Stimulated activated CD4-positive, alpha-beta T cell treated with anti-CD3 and anti-CD28 coated beads, Interleukin-12 subunit alpha, Interleukin-12 subunit beta, amount 100 ng/mL, for 48 hours (primary cell): ENCODE measurements at regions not wholly inside any gene's neighbourhood (a gene's known extent, or its start where the extent isn't known, plus 50 kb on each side); places are given as distances from the start of the nearest gene placed in this dataset.

Experiments
- DNase-seq, 3 donors: peaks; one replicate each; pipeline ENCODE4 v3.0.0-alpha.2; 2020; ENCODE audit warnings: low read depth in 2 of 3, low spot score in 1 of 3

DNA sequence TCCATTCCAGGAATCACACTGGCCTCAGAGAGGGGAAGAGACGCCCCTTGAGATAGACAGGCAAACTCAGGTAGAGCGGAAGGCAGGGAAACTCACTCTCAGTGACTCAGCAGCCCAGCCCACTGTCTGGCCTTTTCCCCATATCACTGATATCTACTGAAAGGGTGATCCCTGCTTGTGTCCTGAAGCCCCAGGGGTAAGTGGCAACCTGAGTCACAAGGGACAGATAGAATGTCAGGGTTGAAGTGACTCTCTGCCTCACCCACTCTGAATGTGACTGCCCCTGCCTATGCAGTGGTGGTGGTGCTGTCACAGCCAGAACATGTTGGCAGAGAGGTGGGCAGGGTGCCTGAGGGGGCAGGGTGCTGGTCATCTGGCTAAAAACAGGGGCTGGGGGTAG, 157.5 kb upstream of the FGGY start:
- DNase-seq: no peak

DNA sequence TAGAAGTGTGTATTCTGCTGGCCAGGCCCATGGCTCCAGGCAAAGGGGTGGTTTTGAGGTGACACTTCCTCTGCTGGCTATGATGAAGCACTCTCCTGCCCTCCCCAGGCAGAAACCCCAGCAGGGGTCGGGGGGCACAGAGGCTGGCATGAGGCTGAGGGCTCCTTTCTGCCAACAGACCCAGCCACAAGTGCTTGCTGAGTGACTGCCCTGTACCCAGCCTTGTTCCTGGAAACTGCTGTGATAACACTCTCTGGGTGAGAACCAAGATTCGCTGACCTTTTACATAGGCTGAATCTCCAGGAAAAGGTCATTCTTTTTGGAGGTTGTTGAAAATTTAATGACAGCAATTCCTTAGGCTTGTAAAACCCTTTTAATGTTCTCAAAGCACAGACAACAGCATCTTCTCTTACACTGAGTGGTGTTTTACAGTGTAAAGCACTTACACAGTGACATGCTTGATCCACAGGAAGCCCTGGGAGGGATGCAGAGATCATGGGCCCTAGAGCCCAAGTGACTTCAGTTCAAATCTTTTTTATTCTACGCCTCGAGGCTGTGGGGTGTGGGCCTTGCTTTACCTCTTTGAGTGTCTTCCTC, 155.5 kb upstream of the FGGY start:
- no peak for DNase-seq

DNA sequence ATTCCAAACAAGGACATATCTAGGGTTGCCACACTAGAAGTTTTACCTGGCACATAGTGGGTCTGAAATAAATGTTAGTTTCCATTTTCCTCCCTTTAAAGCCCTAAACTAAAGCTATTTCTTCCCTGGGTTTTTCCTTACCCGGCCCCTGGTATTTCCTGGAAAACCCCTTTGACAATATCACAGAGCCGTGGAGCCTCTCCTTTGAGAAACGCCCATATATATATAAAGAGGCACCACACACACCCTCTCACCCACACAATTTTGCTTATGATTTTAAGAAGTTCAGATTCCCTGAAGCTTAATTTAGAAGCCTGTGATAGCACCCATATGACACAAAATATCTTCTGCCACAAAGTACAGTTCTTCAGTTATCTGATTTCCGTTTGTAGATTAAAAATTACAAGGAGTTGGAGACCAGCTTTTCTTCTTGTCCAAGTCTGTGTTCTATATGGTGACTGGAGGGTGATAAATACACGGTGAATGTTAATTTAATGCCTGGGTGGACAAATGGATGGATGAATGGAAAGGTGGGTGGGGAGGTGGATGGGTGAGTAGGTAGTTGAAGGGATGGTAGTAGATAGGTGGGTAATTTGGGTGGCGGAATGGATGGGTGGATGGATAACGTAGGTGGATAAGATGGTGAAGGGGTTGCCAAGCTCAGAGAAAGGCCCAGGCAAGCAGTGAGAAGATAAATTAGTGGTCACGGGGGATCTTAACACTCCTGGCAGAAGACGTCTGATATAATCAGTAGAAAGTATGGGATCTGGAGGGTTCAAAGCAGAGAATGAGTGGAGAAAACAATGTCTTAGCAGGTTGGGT, 154.4 kb upstream of the FGGY start:
- no peak for DNase-seq

DNA sequence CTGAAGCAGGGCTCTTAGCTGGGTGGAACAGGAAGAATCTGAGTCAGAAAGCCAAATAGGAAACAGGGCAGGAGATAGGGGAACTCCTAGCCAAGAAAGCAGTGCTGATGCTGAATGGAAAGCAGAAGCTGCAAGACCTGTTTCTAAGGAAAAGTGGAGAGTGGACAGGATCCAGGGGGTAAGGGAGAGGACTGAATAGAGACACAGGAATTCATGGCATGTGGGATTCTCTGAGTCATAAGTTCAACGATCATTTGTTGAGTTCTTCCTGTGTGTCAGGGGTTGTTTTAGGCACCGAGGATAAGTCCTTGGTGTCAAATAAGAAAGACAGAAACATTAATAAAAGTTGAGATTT, 153.8 kb upstream of the FGGY start:
- DNase-seq: no peak

DNA sequence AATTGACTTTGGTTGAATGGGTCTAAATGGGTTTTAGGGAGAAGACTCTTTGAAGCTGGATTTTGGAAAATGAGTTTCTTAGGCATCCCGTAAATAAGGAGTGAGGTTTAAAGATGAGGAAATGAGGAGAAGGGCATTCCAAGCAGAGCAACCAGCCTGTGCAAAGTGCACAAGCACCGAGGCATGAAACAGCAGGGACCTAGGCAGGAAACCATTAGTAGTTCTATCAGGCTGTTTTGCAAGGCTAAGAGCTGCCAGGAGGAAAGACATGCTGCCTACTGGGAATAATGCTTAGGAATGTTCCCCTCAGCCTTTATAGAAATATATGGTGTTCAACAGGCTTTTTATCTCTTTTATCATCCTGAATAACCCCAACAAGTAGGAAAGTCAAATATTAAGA, 153.1 kb upstream of the FGGY start:
- no peak for DNase-seq

DNA sequence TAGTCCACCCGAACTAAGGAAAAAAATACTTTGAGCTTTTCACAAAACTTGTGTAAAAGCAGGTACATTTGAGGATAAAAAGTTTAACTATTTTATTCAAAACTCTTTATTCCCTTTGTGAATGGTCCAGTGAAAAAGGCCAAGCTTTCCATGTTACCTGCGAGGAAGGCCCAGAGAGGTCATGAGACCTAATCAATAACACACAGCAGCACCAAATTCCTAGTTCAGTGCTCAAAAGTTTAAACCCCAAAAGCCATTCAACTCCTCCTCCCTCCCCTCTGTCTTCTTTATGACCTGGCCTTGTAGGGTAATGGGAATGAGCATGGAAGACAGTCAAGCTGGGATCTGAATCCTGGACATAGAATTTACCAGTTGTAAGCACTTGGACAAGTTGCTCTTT, 151.9 kb upstream of the FGGY start:
- DNase-seq: no peak

DNA sequence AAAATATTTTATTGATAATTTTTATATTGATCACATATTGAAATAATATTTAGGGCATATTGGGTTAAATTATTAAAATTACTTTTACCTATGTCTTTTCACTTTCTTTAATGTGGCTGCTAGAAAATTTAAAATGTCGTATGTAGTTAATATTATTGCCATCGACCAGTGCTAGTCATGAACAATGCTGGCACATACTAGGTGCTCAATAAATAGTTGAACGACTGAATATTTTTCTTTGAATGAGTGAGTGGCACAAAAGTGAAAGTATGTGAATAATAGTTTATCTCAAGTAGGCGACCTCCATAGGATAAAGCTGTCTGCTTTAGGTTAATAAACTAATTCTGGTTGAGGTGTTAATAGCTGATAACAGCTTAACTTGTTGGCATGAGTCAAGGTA, 150.8 kb upstream of the FGGY start:
- DNase-seq: no peak

DNA sequence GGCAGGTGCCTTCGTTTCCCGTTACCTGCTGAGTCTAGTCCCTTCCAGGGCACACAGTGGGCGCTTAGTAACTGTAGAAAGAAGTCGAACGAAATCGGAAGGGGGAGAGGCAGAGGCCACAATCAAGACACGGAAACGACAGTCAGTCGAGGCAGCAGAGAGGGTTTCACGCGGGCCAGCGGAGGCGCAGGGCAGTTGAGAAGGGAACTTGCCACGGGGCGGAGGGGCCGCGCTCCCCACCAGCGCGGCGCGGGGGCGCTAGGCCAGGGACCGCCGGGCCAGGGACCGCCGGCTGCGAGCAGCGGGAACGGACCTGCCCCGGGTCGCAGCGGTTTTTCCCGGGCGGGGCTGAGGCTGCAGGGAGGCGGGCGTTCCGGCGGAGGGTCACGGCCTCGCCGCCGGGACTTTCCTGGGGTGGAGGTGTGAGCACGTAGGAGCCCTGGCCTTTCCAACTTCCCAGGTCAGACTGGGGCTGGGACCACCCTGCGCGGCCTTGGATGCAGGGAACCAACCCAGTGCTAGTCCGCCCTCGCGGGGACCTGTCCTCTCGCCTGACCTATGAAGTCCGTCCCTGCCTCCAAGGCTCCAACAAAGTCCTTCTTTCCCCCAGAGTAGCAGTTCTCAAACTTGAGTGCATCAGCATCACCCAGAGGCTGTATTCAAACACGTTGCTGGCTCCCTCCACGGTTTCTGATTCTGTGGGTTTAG, 150.1 kb upstream of the FGGY start:
- DNase-seq: peak in 2 of 3 donors; percentile 32 to 44

DNA sequence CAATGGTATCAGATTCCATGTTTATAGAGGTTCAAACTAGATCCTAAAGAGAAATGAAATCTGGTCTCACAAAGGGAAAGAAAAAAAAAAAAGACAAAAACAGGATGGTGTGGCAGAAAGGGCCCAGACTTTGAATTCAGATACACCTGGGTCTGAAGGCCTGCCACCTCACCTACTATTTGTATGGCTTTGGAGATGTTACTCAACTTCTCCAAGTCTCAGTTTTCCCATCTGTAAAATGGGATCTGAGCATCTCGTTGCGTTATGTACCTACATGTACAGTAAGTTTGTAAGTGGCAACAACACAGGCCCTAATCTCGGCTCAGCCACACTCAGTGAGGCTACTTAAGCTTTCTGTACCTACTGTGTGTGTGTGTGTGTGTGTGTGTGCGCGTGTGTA, 147.5 kb upstream of the FGGY start:
- no peak for DNase-seq

DNA sequence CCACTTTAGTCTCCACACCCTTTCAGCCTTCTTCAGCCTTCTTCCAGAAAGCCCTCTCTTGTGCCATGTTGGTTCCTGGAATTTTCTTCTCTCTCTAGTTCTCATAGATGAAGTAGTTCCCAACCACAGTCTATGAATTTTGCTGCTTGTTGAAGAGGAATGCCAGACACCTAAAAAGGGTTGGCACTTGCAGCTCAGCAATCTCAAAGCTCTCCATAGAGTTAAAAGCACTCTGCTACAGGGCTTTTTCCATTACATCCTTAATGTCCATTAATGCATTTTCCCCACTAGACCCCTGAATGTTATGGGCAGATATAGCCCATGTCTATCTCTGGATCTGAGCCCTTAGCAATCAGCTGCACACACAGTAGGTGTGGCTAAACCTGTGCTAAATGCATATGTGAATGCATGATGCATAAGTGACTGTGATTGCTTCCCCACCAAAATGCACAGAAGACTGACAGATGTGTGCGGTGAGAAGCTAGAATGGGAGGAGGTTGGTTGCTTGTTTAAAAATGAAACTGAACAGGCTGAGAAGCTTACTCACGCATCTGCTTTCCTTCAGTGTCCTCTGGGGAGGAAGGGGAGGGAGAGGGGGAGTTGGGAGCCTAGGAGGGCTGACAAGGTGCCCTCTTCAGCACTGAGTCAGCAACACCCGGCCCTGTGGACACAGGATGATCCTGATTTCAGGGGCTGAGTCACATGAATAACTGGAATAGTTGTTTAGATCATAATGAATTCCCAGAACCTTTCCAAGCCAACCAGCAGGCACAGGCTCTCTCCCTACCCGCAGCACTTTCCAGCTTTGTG, 146.1 kb upstream of the FGGY start:
- DNase-seq: no peak

DNA sequence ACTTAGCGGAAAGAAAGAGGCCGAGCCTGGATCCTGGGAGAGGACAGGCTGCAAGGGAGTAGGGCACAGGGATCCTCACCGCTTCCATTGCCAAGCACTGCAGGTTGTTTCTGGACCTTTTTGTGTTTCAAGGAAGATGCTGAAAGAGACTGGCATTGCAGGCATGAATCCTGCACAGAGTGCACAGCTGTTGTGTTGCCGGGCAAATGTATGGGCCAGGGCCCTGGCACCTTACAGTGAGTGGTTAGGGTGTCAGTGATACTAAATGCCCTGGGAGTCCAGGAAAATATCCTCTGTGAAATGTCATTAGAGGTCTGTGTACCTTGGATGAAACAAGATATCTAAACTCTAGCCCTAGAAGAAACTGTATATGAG, 145.5 kb upstream of the FGGY start:
- no peak for DNase-seq

DNA sequence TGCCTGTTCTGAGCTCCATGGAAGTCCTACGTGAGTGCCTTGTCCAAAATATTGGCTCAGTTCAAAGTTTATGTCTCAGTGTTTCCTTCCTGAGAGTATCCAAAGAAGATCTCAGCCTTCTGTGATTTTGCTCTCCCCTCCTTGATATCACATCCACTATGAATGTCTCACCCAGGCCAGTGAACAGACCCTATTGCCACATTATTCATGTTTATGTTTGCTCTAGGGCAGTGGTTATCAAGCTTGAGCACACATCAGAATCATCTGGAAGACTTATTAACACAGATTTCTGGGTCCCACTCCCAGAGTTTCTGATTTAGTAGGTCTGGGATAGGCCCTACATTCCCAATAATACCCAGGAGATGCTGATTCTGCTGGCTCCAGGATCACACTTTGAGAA, 145.0 kb upstream of the FGGY start:
- no peak for DNase-seq

DNA sequence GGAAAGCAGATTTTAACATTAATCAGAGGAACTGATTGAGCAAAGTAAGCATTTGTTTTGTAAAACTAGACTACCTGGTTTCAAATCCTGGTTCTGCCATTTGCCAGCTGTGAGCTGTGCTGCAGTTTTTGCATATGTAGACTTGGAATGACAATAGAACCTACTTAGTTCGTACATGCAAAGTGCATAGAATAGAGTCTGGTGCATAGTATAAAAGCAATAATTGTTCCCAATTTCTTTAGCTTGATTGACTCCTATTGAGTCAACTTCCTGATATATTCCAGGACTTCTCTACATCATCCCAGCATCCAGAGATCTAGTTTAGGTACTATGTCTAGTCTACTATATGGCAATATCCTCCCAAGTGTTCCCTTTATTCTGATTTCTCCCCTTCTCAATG, 144.4 kb upstream of the FGGY start:
- no peak for DNase-seq

DNA sequence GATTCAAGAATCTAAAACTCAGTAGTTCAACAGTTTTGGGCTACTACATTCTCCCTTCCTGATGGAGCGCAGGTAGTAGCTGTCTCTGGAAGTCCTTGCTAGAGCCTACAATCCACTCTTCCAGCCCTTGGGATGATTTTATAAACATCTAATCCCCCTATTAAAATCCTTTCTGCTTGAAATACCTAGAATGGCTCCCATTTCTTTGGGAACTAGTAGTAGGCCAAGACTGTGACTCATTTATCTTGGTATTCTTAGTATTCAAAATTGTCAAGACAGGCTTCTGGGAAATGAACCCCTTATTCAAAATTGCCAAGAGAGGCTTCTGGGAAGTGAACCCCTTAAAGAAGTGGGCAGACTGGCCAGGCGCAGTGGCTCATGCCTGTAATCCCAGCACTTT, 142.5 kb upstream of the FGGY start:
- DNase-seq: no peak

DNA sequence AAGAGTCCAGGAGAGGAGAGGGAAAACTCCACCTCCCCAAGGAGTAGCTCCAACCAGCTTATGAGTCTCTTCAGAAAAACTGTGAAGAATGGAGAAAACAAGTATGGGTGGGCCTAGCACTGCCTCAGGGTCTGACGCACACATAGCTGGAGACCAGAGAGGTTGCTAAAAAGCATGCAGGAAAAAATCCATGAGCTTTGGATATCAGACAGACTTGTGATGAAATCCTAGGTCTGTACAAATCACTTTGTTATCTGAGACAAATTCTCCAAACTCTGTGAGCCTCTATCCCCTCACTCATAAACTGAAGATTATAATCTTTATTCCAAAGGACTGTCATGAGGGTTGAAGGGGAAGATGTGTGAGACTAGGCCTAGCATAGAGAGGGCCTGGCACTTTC, 141.5 kb upstream of the FGGY start:
- DNase-seq: no peak

DNA sequence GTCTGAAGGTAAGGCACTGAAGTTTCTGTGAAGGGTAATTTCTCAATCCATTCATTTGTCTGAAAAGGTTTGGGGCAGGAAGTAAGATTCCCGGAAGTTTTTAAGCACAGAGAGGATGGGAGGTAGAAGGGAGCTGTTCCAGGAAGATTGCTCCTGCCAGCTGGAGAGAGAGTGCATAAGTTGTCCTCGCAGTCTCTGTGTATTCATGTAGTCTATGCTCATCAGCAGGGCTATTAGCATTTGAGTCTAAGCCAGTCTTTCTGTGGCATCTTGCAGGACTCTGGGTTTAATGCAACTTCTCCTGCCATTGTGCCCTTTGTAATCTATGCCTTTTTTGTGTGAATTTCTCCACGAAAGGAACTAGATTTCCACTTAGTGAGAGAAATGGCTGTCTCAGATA, 140.8 kb upstream of the FGGY start:
- DNase-seq: no peak

DNA sequence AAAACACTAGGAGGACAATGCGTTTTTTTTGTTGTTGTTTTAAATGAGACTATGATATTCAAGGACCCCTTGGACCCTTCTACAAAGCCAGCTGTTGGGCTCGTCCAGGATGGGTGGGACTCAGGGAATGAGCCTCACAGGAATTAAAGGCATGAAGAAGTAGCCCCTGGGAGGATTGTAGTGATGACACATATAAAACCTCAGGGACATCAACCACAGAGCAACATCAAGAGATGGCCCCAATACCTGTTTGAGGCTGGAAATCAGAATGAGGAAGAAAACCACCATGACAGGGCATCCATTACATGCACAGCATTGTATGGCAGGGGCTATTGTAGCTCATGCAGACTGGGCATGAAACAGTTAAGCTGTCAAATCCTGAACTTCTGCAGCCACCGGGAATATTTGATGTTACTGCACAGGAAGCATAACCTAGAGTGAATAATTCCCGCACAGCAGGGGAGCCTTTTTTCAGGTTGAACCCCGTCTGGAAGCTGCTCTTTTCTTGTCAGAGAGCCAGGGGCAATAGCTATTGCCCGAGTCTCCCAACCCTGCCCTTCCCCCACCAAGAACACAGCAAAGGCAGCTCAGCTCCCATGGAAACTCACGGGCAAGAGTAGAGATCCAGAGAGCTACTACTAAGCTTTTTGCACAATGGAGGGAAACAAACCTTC, 140.2 kb upstream of the FGGY start:
- DNase-seq: no peak

DNA sequence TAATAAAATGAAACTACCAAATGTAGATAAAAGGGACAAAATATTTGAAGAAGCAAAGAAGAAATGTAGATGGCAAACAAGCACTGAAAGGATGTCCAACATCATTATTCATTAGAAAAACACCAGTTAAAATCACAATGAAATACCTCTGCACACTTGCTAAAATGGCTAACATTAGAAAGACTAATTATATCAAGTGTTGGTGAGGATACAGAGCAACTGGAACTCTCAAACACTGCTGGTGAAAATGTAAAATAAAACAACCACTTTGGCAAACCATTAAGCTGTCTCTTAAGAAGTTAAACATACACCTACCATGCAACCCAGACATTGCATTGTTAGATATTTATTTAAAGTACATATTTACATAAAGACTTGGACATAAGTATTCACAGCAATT, 138.6 kb upstream of the FGGY start:
- DNase-seq: no peak

DNA sequence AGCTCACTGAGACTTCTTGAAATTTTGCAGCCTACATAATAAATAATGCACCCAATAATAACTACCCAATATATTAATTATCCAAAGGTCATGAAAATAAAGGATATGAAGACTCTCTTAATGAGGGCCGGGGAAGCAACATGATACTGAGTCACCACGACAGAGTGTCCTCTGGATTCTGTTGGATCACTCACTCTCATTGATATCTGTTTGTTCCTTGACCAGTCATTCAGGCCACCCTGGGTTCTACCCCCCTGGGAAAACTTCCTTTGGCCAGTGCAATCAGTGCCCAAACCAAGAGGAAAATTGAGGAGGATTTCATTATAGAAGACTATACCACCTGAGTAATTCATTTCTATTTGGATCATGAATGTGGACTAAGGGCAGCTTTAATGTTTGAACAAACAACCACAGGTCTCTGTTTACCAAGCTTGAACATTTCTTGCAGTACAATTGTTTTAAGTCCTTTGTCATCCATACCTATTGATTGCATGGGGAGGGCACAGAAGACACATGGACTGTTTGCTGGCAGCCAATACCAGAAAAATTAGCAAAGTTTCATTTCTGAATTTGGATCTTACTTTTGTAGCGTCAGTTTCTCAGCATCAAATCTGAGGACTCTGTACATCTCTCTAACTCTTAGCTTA, 137.2 kb upstream of the FGGY start:
- DNase-seq: no peak

DNA sequence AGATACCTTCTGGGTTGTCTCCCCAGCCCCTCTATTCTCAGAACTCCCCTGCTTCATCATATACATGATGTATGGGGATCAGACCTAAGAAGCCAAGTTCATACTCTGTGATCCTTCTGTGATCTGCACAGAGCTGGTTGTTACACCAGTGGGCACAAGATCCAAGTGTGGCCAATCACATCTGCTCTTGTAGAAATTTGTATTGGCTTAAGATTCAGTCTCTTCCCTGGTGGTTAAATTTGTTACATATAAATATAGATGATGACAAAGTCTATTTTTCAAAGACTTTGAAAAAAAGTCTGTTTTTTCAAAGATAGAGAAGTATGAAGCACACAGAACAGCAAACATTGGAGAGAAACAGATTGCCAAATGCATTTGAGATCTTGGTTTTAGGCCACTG, 135.8 kb upstream of the FGGY start:
- DNase-seq: no peak

DNA sequence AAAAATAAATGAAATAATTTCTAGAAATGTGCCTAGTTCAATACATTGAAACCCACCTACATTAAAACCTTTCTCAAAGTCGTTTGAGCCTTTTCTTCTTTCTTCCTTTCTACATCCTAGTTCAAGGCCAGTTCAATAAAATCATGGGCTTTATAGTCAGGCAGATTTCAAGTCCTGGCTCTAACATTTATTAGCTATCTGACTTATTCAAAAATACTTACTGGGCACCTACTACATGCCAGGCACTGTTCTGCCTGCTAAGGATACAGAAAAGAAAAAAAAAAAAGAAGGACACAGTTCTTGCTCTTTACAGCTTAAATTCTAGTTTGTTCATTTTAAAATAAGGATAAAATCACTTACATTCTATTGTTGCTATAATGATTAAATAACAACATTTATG, 134.2 kb upstream of the FGGY start:
- no peak for DNase-seq
